ENCODE measurements at regions not wholly inside any gene's neighbourhood (a gene's known extent, or its start where the extent isn't known, plus 50 kb on each side); places are given as distances from the start of the nearest gene placed in this dataset.

DNA sequence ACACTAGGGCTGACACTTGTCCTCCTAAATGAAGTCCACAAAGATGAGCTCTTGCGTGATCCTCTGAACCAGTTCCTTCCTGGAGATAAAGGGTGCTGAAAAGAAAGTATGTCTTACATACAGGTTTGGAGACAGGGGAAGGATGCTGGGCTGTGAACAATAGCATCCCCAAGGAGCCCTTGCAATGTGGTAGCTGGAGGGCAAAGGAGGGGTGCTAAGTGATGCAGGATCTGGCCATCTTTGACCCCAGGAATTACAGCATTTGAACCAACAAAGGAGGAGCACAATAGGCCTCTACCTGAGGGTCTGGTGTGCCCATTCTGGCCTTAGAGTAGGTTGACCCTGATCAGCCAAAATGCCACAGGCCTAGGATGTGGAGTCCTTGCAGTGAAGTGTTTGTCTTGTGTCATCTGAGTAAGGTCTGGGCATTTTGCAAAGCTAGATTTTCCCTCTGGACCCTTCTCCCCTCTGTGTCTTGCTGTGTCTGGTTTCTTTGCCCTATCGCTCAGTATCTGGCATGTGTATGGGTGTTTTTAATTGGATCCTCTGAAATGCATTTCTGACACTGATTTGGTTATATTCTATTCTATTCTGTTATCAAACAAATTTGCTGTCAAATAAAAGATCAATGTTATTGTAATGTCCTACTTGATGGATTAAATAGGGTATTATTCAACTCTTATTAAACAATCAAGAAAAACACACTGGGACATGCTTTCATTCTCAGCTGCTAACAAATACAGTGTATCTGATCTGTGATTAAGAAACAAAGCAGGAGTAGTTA, 364.8 kb upstream of the MEIS1 start:
- H3K4me3 ChIP-seq (ENCODE audit: low read depth, low read length) = no peak overlapping the region
- TF ChIP-seq, protein P1, sequence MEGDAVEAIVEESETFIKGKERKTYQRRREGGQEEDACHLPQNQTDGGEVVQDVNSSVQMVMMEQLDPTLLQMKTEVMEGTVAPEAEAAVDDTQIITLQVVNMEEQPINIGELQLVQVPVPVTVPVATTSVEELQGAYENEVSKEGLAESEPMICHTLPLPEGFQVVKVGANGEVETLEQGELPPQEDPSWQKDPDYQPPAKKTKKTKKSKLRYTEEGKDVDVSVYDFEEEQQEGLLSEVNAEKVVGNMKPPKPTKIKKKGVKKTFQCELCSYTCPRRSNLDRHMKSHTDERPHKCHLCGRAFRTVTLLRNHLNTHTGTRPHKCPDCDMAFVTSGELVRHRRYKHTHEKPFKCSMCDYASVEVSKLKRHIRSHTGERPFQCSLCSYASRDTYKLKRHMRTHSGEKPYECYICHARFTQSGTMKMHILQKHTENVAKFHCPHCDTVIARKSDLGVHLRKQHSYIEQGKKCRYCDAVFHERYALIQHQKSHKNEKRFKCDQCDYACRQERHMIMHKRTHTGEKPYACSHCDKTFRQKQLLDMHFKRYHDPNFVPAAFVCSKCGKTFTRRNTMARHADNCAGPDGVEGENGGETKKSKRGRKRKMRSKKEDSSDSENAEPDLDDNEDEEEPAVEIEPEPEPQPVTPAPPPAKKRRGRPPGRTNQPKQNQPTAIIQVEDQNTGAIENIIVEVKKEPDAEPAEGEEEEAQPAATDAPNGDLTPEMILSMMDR (IDR thresholded peaks at IDR 0.05; ENCODE audit: borderline replicate concordance, insufficient read depth, low read depth, low read length) = no peak

DNA sequence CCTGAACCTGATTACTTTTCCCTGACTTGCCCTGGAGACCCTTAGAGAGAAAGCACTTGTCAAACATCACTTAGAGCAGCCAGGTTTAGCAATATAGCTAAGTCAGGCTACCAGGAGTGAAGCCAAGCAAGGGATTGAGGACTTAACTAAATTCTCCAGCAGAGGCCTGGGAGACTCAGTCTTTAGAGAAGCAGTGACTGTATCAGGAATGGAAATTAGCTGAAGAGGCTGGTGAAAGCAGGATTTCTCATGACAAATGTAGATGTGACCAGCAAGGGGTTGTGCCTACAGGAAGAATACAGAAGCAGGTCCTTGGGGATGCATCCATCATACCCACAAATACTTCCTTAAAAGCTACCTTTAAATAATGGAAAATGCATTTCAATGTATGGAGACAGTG, 368.9 kb upstream of the MEIS1 start:
- H3K4me3 ChIP-seq (ENCODE audit: low read depth, low read length) = no peak overlapping the region
- TF ChIP-seq, protein P1 (IDR thresholded peaks at IDR 0.05; ENCODE audit: borderline replicate concordance, insufficient read depth, low read depth, low read length) = no peak

DNA sequence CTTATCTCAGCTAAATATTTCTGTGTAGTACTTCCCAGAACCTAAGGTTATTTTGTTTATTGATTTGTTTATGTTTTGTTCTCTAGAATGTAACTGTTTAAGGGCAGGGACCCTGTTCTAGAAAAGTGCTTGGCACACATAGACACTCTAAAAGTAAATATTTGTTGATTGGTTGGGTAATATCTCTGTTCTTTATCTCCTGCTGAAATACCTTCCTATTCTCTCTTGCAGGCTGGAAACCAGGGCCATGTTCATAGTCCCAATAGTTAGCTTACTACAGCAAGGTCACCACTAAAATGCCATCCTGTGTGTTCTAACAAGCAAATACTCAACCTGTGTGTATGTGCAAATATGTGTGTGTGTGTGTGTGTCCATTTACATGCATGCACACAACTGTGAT, 375.6 kb upstream of the MEIS1 start:
- H3K4me3 ChIP-seq (ENCODE audit: low read depth, low read length) = no peak overlapping the region
- TF ChIP-seq, protein P1 (IDR thresholded peaks at IDR 0.05; ENCODE audit: borderline replicate concordance, insufficient read depth, low read depth, low read length) = no peak

DNA sequence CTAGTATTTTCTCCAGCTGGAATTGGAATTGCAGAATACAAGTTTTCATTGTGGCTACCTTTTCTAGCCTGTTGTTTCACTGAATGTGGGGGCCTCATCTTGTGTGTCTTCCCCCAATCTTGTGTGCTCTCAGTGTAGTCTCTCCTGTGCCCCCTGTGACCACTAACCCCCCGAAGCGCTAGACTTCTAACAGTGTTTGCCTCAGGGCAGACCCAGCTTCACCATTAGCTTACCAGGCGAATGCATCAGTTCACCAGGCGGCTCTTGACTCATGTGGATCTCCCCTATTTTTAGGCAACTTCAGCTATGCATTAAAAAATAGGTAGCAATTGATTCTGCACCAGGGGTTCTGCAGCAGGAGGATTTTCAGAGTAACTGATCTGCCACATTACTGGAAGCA, 376.2 kb upstream of the MEIS1 start:
- H3K4me3 ChIP-seq (ENCODE audit: low read depth, low read length) = no peak overlapping the region
- TF ChIP-seq, protein P1 (IDR thresholded peaks at IDR 0.05; ENCODE audit: borderline replicate concordance, insufficient read depth, low read depth, low read length) = no peak

DNA sequence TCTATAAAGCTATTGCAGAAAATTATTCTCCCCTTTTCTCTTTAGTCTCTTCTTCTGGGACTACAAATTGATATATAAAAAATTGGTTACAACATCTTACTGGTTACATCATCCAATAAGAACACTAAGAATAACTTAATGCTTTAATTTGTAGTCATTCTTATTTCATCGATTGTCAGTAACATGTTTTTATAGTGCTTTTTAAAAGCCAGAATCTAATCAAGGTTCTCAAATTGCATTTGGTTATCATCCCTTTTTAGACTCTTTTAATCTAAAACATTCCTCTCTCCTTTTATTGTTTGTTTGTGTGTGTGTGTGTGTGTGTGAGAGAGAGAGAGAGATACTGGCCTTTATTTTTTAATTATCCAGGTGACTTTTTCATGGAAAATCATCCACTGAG, 377.1 kb upstream of the MEIS1 start:
- H3K4me3 ChIP-seq (ENCODE audit: low read depth, low read length) = no peak overlapping the region
- TF ChIP-seq, protein P1 (IDR thresholded peaks at IDR 0.05; ENCODE audit: borderline replicate concordance, insufficient read depth, low read depth, low read length) = no peak

DNA sequence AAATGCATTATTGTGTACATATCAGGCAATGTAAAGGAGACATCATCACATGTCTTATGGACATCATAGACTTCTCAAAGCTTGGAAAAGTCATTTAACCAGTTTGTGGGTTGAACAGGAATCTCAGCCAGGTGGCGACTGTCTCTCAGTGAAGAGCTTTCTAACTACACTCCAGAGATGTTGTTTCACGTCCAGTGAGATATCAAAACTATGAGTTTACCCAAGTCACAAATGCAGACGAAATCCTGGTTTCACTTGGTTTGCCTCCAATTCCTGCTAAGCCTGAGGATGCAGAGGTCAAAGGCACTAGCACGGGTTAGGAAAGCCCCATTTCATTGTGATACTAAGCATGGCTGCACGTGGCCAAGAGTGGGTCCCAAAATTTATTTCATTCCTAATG, 384.5 kb upstream of the MEIS1 start:
- TF ChIP-seq, protein P1 (IDR thresholded peaks at IDR 0.05; ENCODE audit: borderline replicate concordance, insufficient read depth, low read depth, low read length) = no peak
- no peak overlapping the region for H3K4me3 ChIP-seq (ENCODE audit: low read depth, low read length)

DNA sequence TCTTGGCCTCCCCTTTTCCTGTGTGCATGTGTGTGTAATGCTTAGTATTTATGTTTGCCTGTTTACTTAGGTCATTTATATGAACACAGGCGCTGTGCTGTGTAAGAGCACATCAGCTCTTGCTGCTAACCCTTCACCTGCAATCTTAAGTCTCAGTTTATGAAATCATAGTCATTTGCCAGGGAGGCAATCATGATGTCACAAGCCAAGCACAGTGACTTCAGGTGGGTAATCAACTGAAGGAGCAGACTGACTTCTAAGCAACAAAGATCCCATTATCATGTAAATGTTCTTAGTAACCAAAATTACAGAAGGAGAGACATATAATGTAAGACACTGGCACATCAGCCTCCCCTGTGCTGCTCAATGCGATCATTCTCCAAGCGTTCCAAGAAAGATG, 386.3 kb upstream of the MEIS1 start:
- TF ChIP-seq, protein P1 (IDR thresholded peaks at IDR 0.05; ENCODE audit: borderline replicate concordance, insufficient read depth, low read depth, low read length) = no peak

More for the DNA sequence above, 386.3 kb upstream of the MEIS1 start:
- H3K4me3 ChIP-seq (ENCODE audit: low read depth, low read length) = no peak overlapping the region
